Trophoblast cell (in vitro differentiated cells and primary cell): ENCODE measurements at regions not wholly inside any gene's neighbourhood (a gene's known extent, or its start where the extent isn't known, plus 50 kb on each side); places are given as distances from the start of the nearest gene placed in this dataset.

Experiments used
- DNase-seq, 2 donors: peaks; one replicate each; pipeline ENCODE4 v3.0.0-alpha.2; 2016
- H2AFZ ChIP-seq: 2 replicates; pipeline ENCODE4 v1.6.1; 2013; ENCODE audit warnings: low read length, moderate library complexity, mild to moderate bottlenecking; ENCODE audit not compliant: insufficient read depth, poor library complexity
- H2AK5ac ChIP-seq: 2 replicates; pipeline ENCODE4 v1.6.1; 2013; ENCODE audit warnings: mild to moderate bottlenecking, low read length
- H2BK120ac ChIP-seq: 2 replicates; pipeline ENCODE4 v1.6.1; 2013; ENCODE audit warnings: low read length, mild to moderate bottlenecking, moderate library complexity; ENCODE audit not compliant: insufficient read depth, poor library complexity
- H2BK12ac ChIP-seq: 2 replicates; pipeline ENCODE4 v1.6.1; 2013; ENCODE audit warnings: mild to moderate bottlenecking, low read length, moderate library complexity
- H2BK5ac ChIP-seq: 2 replicates; pipeline ENCODE4 v1.6.1; 2013; ENCODE audit warnings: low read length, low read depth, moderate library complexity, mild to moderate bottlenecking; ENCODE audit not compliant: poor library complexity
- H3K14ac ChIP-seq: 2 replicates; pipeline ENCODE4 v1.6.1; 2013; ENCODE audit warnings: mild to moderate bottlenecking, low read length
- H3K18ac ChIP-seq: 2 replicates; pipeline ENCODE4 v1.6.1; 2013; ENCODE audit warnings: mild to moderate bottlenecking, low read length
- H3K23ac ChIP-seq: 2 replicates; pipeline ENCODE4 v1.6.1; 2013; ENCODE audit warnings: low read length
- H3K27ac ChIP-seq: 2 replicates; pipeline ENCODE4 v1.5.1; 2013; ENCODE audit warnings: low read depth, mild to moderate bottlenecking, inconsistent platforms, low read length, moderate library complexity
- H3K27me3 ChIP-seq: 2 replicates; pipeline ENCODE4 v1.6.1; 2013; ENCODE audit warnings: inconsistent platforms, mild to moderate bottlenecking, low read length, moderate library complexity; ENCODE audit not compliant: insufficient read depth
- H3K36me3 ChIP-seq, 2 experiments: 1 replicate in 1 of 2; 2 replicates in 1 of 2; pipeline ENCODE4 v1.6.1; 2013; ENCODE audit warnings: low read length in 2 of 2, mild to moderate bottlenecking in 2 of 2, moderate library complexity in 1 of 2; ENCODE audit not compliant: insufficient read depth in 2 of 2, control insufficient read depth in 1 of 2
- H3K4ac ChIP-seq: 2 replicates; pipeline ENCODE4 v1.6.1; 2013; ENCODE audit warnings: low read depth, mild to moderate bottlenecking, low read length, moderate library complexity
- H3K4me1 ChIP-seq, 2 experiments: 1 replicate in 1 of 2; 2 replicates in 1 of 2; pipeline ENCODE4 v1.6.1; 2013; ENCODE audit warnings: low read length in 2 of 2, mild to moderate bottlenecking in 2 of 2, moderate library complexity in 1 of 2; ENCODE audit not compliant: insufficient read depth in 2 of 2, control insufficient read depth in 1 of 2
- H3K4me2 ChIP-seq: 2 replicates; pipeline ENCODE4 v1.6.1; 2013; ENCODE audit warnings: inconsistent platforms, mild to moderate bottlenecking, low read length, moderate library complexity
- H3K4me3 ChIP-seq: 2 replicates; pipeline ENCODE4 v1.5.1; 2013; ENCODE audit warnings: mild to moderate bottlenecking, low read depth, low read length, inconsistent platforms
- H3K79me1 ChIP-seq: one replicate; pipeline ENCODE4 v1.6.1; 2013; ENCODE audit warnings: low read length
- H3K79me2 ChIP-seq: 2 replicates; pipeline ENCODE4 v1.6.1; 2013; ENCODE audit warnings: low read length, mild to moderate bottlenecking; ENCODE audit not compliant: control insufficient read depth, insufficient read depth, poor library complexity
- H3K9ac ChIP-seq: 2 replicates; pipeline ENCODE4 v1.6.1; 2013; ENCODE audit warnings: mild to moderate bottlenecking, low read length
- H3K9me3 ChIP-seq: 2 replicates; pipeline ENCODE4 v1.6.1; 2013; ENCODE audit warnings: low read depth, mild to moderate bottlenecking, control low read depth, inconsistent platforms, low read length; ENCODE audit not compliant: insufficient read depth
- H4K12ac ChIP-seq: 2 replicates; pipeline ENCODE4 v1.6.1; 2013; ENCODE audit warnings: low read depth, mild to moderate bottlenecking, low read length, moderate library complexity
- H4K8ac ChIP-seq: 2 replicates; pipeline ENCODE4 v1.6.1; 2013; ENCODE audit warnings: low read depth, mild to moderate bottlenecking, low read length, moderate library complexity
- H4K91ac ChIP-seq: one replicate; pipeline ENCODE4 v1.6.1; 2013; ENCODE audit warnings: low read depth, mild to moderate bottlenecking, low read length, moderate library complexity
- WGBS: extraction: QIAGEN DNeasy Blood & Tissue Kit; methylation state at CpG from one replicate; pipeline ENCODE4 v1.1.7; 2013; ENCODE audit warnings: missing lambda C conversion rate; ENCODE audit not compliant: insufficient read length, insufficient coverage; ENCODE audit errors: extremely low coverage; 5-methylcytosine and 5-hydroxymethylcytosine counted together

GRCh38 chr4:187413564-187414358, 581.8 kb upstream of the ZFP42 start:
- H2AFZ ChIP-seq: no peak overlapping the region
- no peak overlapping the region for H2AK5ac ChIP-seq
- H2BK5ac ChIP-seq: no peak overlapping the region
- H3K9ac ChIP-seq: no peak overlapping the region
- no peak overlapping the region for H2BK12ac ChIP-seq
- no peak for DNase-seq
- WGBS: no CpG with 5 or more reads among the region's 4 CpGs
- no peak overlapping the region for H3K4me2 ChIP-seq
- H4K12ac ChIP-seq: no peak overlapping the region
- H3K14ac ChIP-seq: no peak overlapping the region
- no peak overlapping the region for H3K23ac ChIP-seq
- H3K4me1 ChIP-seq: no peaks in the 10 kb centered on the region
- no peak overlapping the region for H3K18ac ChIP-seq
- H3K4ac ChIP-seq: no peak overlapping the region
- H2BK120ac ChIP-seq: no peak overlapping the region
- H3K36me3 ChIP-seq: no peaks in the 10 kb centered on the region
- no peak overlapping the region for H3K27ac ChIP-seq
- H4K91ac ChIP-seq: no peak overlapping the region
- H3K9me3 ChIP-seq: no peaks in the 10 kb centered on the region
- no peak overlapping the region for H3K4me3 ChIP-seq
- no peaks in the 10 kb centered on the region for H3K79me1 ChIP-seq
- no peaks in the 10 kb centered on the region for H3K79me2 ChIP-seq
- no peaks in the 10 kb centered on the region for H3K27me3 ChIP-seq
- H4K8ac ChIP-seq: no peak overlapping the region

DNA sequence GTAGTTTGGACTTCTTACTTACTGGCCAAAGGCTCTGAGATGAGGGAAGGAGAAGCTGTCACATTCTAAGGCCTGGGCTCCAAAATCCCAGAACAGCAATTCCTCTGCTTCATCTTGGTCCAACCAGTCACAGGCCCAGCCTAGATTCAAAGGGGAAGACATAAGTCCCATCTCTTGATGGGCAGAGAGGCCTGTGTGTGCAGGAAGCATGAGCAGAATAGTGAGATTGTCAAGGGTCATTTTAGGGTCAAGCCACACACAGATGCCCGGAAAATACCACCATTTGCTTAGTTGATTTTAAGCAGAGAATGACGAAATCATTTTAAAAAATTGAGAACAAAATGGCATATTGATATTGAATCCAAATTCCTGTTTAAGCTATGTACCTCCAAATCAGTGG, 580.9 kb upstream of the ZFP42 start:
- DNase-seq: no peak
- no peak overlapping the region for H3K4me2 ChIP-seq
- H3K18ac ChIP-seq: no peak overlapping the region
- H3K23ac ChIP-seq: no peak overlapping the region
- H3K14ac ChIP-seq: no peak overlapping the region
- no CpG with 5 or more reads among the region's 2 CpGs for WGBS
- no peaks in the 10 kb centered on the region for H3K79me1 ChIP-seq
- no peak overlapping the region for H2BK5ac ChIP-seq
- H2AFZ ChIP-seq: no peak overlapping the region
- no peak overlapping the region for H2BK120ac ChIP-seq
- H3K4me1 ChIP-seq: no peaks in the 10 kb centered on the region
- no peak overlapping the region for H4K8ac ChIP-seq
- no peak overlapping the region for H2BK12ac ChIP-seq
- no peaks in the 10 kb centered on the region for H3K36me3 ChIP-seq
- no peak overlapping the region for H4K91ac ChIP-seq
- H3K4me3 ChIP-seq: no peak overlapping the region
- H3K79me2 ChIP-seq: no peaks in the 10 kb centered on the region
- no peaks in the 10 kb centered on the region for H3K27me3 ChIP-seq
- H3K27ac ChIP-seq: no peak overlapping the region
- H4K12ac ChIP-seq: no peak overlapping the region
- H2AK5ac ChIP-seq: no peak overlapping the region
- H3K4ac ChIP-seq: no peak overlapping the region
- H3K9ac ChIP-seq: no peak overlapping the region
- H3K9me3 ChIP-seq: no peaks in the 10 kb centered on the region

DNA sequence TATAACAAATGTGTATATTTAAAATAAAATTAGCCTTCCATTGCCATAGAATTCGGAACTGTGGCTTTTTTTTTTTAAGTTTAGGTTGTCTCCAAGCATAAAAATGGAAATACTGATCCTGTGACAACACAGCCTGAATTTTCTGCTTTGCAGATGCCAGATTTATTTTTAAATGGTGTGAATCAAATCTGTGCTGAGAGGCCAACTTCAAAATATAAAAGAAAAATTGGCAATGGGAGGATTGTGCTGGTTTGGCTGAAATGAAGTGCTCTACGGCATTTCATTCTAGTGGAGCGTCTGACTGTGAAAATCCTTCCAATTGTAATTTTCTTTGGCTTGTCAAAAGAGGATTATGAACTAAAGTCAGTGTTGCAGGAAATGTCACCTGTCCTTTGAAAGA, 580.3 kb upstream of the ZFP42 start:
- no peak overlapping the region for H2BK12ac ChIP-seq
- no peaks in the 10 kb centered on the region for H3K9me3 ChIP-seq
- H3K4me2 ChIP-seq: no peak overlapping the region
- WGBS: no CpG with 5 or more reads among the region's 3 CpGs
- H4K8ac ChIP-seq: no peak overlapping the region
- H3K4me3 ChIP-seq: no peak overlapping the region
- H2AK5ac ChIP-seq: no peak overlapping the region
- H2BK120ac ChIP-seq: no peak overlapping the region
- H3K14ac ChIP-seq: no peak overlapping the region
- H3K79me2 ChIP-seq: no peaks in the 10 kb centered on the region
- H3K27ac ChIP-seq: no peak overlapping the region
- no peaks in the 10 kb centered on the region for H3K27me3 ChIP-seq
- no peak overlapping the region for H2BK5ac ChIP-seq
- no peak overlapping the region for H3K4ac ChIP-seq
- H4K91ac ChIP-seq: no peak overlapping the region
- DNase-seq: no peak
- no peak overlapping the region for H3K23ac ChIP-seq
- no peaks in the 10 kb centered on the region for H3K4me1 ChIP-seq
- no peaks in the 10 kb centered on the region for H3K79me1 ChIP-seq
- no peaks in the 10 kb centered on the region for H3K36me3 ChIP-seq
- H2AFZ ChIP-seq: no peak overlapping the region
- no peak overlapping the region for H3K9ac ChIP-seq
- no peak overlapping the region for H3K18ac ChIP-seq
- H4K12ac ChIP-seq: no peak overlapping the region

DNA sequence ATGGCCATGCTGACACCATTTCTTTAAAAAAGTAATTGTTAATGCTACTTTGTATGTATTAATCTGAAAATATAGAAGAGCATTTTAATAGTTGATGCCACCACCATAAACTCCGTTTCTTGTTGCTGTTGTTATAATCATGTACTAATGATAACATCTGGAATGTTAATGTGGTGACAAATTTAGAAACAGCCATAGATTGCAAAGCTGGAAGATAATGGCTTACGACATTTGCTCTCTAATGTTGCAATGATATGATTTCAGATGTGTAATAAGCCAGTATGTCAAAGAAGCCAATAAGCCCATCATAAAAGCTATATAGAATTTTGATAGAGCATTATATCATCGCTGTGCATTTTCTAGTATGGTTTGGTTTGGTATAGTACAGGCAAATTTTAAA, 579.4 kb upstream of the ZFP42 start:
- Histone ChIP-seq H2BK120ac (no peak overlapping the region), H2BK12ac (no peak overlapping the region), H3K23ac (no peak overlapping the region), H3K27ac (no peak overlapping the region), H4K12ac (no peak overlapping the region), H2AK5ac (no peak overlapping the region), H3K4me3 (no peak overlapping the region), H3K9ac (no peak overlapping the region), H3K79me2 (no peaks in the 10 kb centered on the region), H3K14ac (no peak overlapping the region), H3K79me1 (no peaks in the 10 kb centered on the region), H3K27me3 (no peaks in the 10 kb centered on the region), H2AFZ (no peak overlapping the region), H3K18ac (no peak overlapping the region), H2BK5ac (no peak overlapping the region), H3K36me3 (no peaks in the 10 kb centered on the region), H3K4ac (no peak overlapping the region), H3K4me1 (no peaks in the 10 kb centered on the region), H3K9me3 (no peaks in the 10 kb centered on the region), H4K8ac (no peak overlapping the region), H3K4me2 (no peak overlapping the region), H4K91ac (no peak overlapping the region)
- peak; percentile 45 to 96 for DNase-seq
- WGBS: no CpG with 5 or more reads among the region's 3 CpGs
